ENCODE measurements at regions not wholly inside any gene's neighbourhood (a gene's known extent, or its start where the extent isn't known, plus 50 kb on each side); places are given as distances from the start of the nearest gene placed in this dataset.

DNA sequence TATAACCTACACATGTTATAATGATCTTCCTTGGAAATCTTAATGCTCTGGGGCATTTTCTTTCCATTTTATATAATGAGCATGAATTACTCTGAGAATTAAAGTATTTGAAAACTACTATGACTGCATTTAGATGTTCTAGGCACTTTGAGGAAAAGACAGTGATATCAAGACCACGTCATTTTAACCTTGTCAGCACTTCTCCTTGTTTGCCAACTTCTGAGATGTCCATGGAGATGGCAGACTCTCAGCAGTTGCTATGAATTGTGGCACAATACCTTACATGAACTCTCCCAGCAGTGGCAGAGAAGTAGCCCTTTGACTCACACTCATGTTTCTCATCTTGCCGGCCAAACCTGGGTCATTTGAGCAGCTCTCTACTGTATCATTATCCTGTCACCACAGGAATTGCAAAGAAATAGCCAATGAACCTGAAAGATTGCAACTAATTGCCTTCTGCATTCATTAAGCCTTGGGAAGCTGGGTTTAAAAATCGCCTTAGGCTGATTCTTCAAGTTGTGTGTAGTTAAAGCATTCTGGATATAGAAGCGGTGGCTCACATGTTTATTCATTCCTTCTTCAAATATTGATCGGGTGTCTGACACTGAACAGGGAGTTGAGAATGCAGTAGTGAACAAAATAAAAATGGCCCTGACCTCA, 272.2 kb upstream of the CFAP20DC start:
- DNase-seq, result no peak

DNA sequence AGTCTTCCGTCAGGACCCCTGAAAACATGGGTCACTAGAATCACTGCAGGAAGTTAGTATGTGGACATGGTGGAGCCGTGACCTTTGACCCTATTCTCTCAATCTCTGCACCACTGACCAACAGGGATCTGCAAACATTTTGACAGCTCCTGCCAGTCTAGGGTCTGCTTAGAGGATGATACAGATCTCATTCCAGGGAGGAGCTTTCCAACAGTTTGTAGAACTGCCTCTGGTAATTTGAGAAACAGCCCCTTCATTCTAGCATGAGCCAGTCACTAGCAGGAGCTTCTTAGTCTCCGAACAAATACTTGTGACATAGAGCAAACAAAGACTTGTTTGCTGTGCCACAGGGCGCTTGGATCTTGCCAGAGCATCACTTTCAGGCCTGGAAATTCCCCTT, 270.3 kb upstream of the CFAP20DC start:
- DNase-seq, result no peak

DNA sequence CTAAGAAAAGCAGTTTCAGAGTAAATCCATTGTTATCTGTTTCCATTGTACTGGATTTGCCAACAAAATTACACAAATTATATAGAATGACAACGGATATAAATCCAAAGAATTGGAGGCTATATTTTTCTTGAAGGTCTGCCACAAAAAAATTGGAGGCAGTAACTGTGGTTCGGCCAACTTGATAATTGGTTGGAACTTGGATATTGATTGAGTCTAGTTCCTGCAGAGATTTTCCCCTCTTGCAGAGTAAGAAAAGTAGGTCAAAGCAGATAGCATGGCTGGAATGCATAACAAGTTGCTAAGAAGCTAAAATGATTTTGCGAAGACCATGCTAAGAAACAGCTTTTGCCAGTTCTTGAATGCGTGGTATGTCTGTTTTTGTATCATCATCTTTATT, 269.6 kb upstream of the CFAP20DC start:
- no peak for DNase-seq

DNA sequence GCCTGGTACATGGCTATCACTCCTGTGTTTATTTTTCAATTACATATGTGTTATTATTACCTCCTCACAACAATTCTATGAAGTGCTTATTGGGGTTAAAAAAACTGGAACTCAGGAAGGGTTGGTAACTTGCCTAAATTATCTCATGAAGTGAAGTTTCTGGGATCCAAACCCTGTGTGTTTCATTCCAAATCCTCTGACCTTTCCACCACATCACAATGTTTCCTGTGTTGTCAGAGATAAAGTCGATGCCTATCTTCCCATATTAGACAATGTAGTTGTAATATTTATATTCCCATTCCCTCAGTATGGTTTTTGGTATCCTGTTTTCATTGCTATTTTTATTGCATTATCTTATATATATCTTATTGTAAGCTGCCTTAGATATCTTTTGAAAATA, 269.1 kb upstream of the CFAP20DC start:
- no peak for DNase-seq

DNA sequence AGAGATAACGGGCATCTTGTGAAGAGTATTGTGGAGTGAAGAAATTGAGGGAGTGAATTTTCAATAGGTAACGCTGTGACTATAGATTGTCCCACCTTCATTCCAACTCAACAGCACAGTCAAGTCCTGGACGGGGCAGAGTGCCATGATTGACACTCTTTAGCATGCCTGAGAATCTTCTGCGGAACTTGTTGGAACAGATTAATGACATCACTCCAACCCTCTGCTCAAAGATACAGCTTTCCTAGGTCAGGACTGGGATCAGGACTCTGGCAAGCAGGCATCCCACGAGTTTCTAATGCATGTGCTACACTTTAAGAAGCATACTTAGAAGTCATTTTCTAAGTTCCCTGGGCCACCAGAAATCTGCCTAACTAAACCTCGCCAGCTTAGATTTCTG, 267.6 kb upstream of the CFAP20DC start:
- no peak for DNase-seq

DNA sequence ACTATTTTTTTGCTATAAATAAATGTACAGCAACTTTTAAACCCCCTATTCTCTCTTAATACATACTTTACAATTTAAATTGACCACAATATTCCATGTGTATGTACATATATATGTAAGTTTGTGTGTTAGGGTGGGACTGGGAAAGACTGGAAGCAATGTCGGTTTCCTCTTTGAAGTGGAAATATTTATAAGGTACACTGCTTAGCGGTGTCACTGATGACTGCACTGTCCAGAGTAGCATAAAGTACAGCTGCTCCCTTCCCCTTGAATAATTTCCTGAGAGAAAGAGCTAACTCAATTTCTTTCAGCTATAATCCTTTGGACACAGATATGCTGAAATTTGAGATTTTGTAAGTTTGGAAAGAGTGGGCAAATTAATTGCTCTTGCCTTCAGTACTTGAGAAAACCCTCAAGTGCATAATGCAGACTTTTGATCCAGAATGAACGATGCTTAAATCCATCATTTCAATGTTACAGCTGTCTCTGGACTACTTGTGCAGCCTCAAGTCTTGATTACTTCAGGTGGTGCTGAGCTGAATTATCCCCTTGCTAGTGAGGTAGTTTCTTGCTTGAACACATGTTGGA, 267.0 kb upstream of the CFAP20DC start:
- no peak for DNase-seq

DNA sequence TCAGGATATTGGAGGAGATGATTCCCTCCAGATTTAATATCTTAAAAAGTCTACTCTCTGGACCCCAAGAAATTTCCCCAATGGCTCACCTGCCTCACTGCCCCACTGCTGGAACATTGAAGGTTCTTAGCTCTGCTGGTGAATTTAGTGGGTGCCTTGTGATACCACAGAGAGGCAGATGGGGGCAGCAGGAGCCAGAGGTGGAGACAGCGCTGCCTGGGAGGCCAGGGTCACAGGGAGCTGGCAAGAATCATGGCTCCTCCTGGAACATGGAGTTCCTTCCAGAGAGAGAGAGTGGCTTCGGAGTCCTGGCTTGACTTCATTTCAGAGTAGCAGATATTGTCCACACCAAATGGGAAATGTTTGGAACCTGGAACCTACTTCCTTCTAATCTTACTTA, 263.5 kb upstream of the CFAP20DC start:
- DNase-seq, result no peak

DNA sequence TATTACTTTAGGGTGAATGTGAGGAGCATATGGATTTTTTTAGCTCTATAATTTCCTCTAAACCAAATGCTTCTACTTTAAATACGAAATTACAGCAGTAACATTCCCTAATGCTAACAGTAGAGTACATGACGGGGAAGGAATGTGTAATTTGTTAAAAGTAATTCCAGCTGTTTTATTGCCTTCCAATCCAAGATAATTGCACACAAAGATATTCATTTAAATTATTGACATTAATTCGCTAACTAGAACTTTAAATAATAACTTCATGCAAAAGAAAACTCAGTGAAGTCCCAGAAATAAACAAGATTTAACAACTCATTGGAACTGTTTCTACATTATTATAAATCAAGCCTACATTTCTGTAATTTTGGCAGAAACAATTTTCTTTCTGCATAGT, 261.4 kb upstream of the CFAP20DC start:
- DNase-seq, result no peak

DNA sequence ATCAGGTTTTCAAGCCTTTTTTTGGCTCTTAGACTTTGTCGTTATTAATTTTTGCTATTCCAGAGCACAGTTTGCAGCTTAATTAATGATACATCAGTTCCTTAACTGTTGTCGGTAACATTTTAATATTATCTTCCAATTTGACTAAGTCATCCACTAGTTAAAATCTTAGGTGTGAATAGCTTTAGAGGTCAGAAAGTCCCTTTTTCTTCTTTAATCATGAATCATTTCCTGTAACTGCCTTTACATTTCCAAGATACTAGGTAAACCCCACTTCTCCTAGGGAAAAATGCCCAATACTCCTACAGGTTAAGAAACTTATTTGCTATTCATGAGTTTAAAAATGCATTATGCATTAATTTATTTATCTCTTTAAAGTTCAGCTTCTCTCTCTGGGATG, 260.9 kb upstream of the CFAP20DC start:
- no peak for DNase-seq

DNA sequence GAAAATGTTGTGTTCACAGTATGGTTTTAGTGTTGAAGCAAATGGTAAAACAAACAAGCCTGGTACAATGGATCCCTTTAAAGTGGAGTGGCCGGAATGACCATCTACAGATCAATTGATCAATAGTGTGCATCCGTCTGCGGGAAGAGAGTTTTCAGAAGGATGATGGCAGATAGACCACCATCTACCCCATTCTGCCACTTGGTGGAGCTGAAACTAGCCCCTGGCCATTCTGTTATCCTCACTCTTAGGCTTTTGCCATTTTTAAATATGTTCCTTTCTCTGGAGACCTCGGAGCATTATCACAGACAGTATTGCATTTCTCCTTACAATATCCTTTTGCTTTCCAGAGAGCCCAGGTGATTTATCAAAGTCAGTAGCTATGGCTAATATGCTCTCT, 258.9 kb upstream of the CFAP20DC start:
- DNase-seq, result no peak

DNA sequence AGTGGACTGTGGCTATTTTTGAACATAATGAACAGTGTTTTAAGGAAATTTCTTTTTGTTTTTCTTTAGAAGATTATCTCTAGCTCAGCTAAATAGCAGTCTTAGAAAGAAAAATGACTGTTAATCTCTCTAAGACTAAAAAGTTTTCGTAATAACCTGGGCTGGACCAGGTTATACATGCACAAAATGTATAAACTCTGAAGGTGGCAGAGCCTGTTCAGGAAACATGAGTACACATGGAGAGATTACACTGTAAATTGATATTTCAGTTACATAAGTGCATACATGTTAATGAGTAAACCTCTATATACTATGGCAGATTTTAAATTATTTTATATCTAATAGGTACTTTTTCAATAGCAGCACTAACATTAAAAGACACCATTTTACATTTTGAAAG, 258.2 kb upstream of the CFAP20DC start:
- DNase-seq, result no peak

DNA sequence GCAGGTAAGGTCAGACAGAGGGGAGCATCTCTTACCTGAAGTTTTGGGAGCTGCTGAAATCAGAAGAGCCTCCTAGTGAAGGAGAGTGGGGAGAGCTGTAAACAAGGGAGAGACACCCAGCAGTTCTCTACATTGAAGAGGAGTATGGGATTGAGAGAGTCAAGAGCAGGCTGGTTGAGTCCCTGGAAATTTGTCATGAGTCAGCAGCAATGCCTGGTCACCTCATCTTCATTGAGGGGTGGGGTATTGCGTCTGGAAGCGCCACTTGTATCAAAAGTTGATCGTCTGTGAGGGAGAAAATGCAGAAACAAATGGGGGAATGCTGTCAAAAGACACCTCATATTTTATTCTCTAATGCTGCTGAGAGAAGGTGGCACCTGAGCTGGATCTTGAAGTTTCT, 256.6 kb upstream of the CFAP20DC start:
- DNase-seq, result no peak

DNA sequence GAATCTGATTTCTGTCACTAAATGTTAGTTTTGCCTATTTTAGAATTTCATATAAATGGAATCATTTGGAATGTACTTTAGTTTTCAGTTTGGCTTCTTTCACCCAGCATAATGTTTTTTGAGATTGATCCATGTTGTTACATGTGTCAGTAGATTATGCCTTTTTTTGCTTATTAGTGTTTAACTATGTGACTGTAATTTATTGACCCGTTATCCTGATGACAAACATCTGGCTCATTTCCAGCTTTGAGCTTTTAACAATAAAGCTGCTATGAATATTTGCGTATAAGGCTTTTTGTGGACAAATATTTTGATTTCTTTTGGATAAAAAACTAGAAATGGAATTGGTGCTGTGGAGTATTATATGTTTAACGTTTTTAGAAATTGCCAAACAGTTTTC, 254.5 kb upstream of the CFAP20DC start:
- no peak for DNase-seq

DNA sequence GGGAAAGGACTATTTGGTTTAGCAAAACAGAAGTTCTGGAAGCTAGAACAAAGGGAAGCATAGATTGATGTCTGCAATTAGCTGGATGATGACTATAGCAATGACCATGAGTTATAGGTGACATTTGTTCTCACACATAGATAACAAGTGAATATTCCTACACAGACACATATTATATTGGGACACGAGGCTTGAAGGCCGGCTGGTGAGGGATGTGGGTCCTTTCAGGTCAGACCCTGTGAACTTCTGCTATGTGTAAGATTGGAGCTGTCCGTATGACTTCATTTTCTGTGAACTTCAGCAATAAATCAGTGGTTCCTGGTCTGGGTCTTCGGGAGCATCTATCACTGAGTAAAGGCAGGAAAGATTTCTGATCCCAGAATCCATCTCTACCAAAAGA, 253.6 kb upstream of the CFAP20DC start:
- no peak for DNase-seq

DNA sequence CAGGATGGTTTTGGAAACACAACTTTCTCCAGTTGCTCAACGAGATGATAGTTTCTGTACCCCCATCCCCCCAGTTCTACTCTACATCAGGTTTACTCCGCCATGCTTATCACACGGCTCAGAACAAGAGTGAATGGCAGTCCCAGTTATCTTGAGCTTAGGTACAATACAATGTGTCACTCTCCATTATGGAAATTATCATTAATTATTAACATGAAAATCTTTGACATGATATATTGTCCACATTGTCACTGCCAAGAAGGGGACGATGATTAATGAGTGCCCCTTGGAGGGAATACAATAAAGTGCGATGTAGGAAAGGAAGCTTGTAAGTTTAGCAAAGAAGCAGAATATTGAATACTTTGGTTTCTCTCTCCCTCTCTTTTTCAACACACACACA, 252.6 kb upstream of the CFAP20DC start:
- DNase-seq, result no peak

DNA sequence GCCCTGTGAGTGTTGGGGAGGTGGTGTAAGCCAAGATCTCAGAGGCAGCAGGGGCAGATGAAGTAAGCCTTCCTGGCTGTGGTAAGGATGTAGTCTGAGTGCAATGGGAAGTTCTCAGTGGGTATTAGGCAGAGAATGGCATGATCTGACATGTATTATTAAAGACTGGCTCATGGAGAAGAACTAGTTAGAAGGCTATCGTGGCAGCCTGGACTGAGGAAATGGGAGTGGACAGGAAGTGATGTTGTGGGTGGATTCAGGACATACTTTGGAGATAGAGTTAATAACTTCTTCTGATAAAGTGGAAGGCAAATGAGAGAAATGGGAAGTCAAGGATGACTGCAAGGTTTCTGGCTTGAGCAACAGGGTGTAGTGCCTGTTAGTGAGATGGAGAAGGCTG, 250.9 kb upstream of the CFAP20DC start:
- DNase-seq, result no peak

DNA sequence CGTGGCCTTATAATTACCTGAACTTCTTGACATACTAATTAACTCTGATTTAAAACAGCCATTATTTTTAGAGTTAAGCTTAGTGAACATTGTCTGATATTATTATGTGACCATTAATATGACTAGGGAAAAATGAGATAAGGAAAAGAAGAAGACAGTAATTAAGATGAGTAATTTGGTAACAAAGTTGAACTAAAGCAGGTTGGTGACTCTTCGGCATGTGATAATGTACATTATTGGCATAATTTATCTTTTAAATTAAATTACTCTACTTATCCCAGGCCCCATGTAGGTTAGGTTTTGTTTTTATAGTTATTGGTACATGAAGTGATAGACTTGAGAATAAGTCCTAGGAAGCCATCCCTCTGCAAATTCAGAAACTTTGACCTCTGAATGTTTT, 249.7 kb upstream of the CFAP20DC start:
- no peak for DNase-seq

DNA sequence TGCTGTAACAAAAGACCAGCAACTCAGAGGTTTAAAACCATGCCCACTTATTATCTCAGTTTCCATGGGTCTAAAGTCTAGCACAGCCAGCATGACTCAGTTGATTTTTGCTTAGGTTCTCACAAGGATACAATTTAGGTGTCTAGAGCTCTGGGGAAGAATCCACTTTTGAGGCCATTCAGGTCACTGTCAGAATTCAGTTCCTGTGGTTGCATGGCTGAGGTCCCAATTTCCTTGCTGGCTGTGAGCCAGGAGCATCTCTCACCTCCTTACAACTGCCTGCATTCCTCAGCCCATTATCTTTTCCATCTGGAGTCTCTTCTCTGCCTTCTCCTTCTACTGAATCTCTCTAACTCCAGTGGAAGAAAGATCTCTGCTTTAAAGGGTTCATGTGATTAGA, 240.5 kb upstream of the CFAP20DC start:
- no peak for DNase-seq

DNA sequence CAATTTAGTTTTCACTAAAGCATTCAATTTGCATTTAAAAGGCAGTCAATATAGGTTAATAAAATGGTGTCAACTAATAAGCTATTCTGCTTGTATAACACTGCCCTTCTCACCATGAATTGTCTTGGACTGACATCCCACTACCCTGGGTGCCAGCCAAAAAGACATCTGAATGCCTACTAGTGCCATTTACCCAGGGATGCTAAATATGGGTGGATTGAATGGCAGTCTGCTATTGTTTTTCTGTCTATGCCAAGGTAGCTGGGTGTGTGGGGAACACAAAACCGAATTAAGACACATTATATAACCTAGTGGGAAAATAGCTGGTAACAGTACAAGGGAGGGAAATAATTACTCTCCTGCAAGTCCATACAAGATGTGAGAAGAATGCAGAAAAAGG, 240.0 kb upstream of the CFAP20DC start:
- DNase-seq, result no peak

DNA sequence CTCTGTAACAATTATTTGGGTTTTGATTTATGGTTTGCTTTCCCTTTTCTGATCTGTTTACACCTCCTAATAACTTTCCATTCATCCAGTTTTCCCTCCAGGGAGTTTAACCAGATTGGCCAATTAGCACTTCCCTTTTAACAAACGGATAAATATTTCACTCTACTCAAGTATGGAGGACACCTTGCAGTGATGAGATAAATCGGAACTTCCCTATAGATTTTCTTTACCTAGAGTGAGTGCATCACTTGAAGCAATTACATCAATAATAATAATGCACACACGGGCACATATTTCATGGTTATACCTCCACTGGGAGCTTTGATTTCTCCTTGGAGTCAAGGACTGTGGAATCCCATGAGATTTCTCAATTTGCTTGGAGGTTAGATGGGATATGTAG, 239.1 kb upstream of the CFAP20DC start:
- DNase-seq, result no peak

DNA sequence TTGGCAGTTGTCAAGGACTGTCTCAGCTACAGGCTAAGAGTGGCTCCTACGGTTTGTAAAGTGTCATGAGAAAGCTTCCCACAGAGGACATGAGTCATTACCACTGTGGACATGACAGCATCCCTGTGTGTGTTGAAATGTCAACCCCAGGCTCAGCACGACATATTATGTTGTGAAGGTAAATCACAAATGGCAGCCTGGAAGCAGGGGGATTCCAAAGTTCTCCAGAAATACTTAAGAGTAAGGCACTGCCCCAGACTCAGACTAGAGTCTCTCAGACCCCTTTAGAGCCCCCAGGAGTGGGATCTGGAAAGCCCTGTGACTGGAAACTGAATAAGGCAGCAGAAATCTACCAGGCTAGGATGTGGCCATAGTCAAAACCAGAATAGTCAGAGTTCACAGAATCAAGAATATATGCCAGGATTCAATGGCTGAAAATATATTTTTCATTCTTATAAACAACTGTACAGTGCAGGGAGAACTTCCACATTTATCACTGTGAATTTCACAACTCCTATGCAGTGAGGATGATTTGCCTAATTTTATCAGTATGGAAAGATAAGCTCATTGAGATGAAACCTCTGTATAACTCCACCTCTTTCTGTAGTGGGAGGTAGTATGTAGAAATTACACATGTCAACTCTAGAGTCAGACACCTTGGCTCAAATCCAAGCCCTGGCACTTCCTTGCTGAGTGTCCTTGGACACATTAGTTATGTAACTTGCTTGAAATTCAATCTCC, 237.1 kb upstream of the CFAP20DC start:
- no peak for DNase-seq

DNA sequence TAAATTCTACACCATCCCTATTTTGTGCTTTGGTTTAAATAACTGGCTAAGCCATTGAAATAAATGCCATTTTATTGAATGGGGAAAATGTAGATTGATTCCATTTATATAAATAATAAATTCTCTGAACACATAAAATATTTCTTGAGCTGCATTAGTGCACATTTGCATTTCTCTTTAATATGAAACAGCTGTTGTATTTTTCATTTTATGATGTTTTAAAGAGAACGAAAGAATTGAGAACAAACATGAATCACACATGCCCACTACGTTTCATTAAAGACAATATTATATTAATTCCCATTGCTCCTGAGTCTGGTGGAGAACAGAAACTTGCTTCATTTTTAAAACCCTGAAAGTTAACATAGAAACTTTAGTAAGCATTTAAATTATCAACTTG, 235.7 kb upstream of the CFAP20DC start:
- no peak for DNase-seq

DNA sequence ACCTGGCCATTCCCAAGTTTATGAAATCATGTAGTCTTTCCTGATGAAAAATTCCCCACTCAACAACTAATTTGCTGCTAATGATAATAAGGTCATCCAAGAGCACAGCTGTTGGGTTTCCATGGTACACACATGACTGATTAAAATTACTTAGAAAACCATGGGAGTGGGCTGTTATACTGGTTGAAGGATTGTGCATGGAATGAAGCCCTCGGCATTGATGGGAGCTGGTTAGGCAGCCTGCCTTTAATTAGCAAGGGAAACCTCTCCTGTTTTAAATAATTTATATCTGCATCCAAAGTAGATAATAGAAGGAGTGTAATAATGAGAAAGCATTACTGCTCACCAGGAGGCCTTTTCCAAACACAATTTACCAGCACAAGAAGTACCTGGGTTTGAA, 235.1 kb upstream of the CFAP20DC start:
- no peak for DNase-seq

DNA sequence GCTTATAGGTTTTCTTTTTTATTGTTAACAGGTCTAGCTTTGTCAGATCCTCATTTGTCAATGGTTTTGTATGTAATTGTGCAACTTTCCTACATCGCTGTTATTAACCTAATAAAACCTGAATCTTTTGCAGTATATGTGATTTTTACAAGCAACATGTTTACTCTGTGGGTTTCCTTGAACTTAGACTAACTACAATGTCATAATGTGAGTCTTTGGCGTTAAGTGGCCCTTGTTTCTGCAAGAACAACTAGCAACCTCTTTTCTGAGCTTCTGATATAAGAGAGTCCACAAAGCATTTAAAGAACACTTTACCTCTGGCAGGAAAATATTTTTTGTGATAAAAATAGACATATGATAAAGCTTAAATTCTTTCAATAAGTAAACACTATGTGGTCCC, 230.3 kb upstream of the CFAP20DC start:
- no peak for DNase-seq

DNA sequence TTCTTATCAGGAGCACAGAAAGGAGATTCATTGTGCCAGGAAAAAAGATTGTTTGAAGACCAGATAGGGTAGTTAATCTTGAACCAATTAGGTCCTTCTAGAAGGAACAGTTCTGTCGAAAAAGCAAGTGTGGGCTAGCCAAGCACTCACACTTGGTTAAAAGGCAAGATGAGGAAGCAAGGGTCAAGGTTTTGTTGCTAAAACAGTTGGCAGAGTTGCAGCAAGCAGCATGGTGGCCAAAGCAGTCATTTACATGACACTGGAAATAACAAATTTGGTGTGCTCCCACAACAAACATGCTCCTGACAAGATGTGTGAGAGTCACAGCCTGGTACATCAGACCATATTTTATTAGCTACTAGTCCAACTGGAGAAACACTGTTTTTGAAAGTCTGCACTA, 228.0 kb upstream of the CFAP20DC start:
- no peak for DNase-seq

Data from GDM1 (cell line).